ENCODE measurements at regions not wholly inside any gene's neighbourhood (a gene's known extent, or its start where the extent isn't known, plus 50 kb on each side); places are given as distances from the start of the nearest gene placed in this dataset.
"Not testable (repeated sequence)": the region's sequence is repeated elsewhere in the genome, so short reads cannot be mapped to it uniquely, and the experiment has no call there.

GRCh38 chr6:167208819-167209576 is 51.2 kb upstream of the GPR31 start:
- DNase-seq (ENCODE audit: extremely low read depth, low read depth, low spot score), result no peak

GRCh38 chr6:167209577-167209975 is 51.8 kb upstream of the GPR31 start:
- DNase-seq (ENCODE audit: extremely low read depth, low read depth, low spot score), result no peak

- no peak for DNase-seq (ENCODE audit: extremely low read depth, low read depth, low spot score)
Observed at GRCh38 chr6:167210375-167211294, 52.9 kb upstream of the GPR31 start.

GRCh38 chr6:167211295-167211648 is 53.5 kb upstream of the GPR31 start:
- no peak for DNase-seq (ENCODE audit: extremely low read depth, low read depth, low spot score)

GRCh38 chr6:167211881-167212712 is 54.3 kb upstream of the GPR31 start:
- DNase-seq (ENCODE audit: extremely low read depth, low read depth, low spot score), result no peak

- no peak for DNase-seq (ENCODE audit: extremely low read depth, low read depth, low spot score)
Observed at GRCh38 chr6:167212713-167213005, 54.9 kb upstream of the GPR31 start.

GRCh38 chr6:167214206-167214605 is 56.4 kb upstream of the GPR31 start:
- DNase-seq (ENCODE audit: extremely low read depth, low read depth, low spot score), result no peak

GRCh38 chr6:167215429-167216250 is 57.9 kb upstream of the GPR31 start:
- not testable (repeated sequence) for DNase-seq (ENCODE audit: extremely low read depth, low read depth, low spot score)

GRCh38 chr6:167216390-167217050 is 58.7 kb upstream of the GPR31 start:
- DNase-seq (ENCODE audit: extremely low read depth, low read depth, low spot score), result not testable (repeated sequence)

- DNase-seq (ENCODE audit: extremely low read depth, low read depth, low spot score), result not testable (repeated sequence)
Observed at GRCh38 chr6:167217073-167217472, 59.3 kb upstream of the GPR31 start.

GRCh38 chr6:167217951-167218759 is 60.4 kb upstream of the GPR31 start:
- not testable (repeated sequence) for DNase-seq (ENCODE audit: extremely low read depth, low read depth, low spot score)

GRCh38 chr6:167219079-167219478 is 61.3 kb upstream of the GPR31 start:
- DNase-seq (ENCODE audit: extremely low read depth, low read depth, low spot score), result not testable (repeated sequence)

- DNase-seq (ENCODE audit: extremely low read depth, low read depth, low spot score), result no peak
Observed at GRCh38 chr6:167219967-167220512, 62.3 kb upstream of the GPR31 start.

GRCh38 chr6:167221400-167222201 is 63.8 kb upstream of the GPR31 start:
- DNase-seq (ENCODE audit: extremely low read depth, low read depth, low spot score), result no peak

GRCh38 chr6:167225566-167226382 is 65.3 kb upstream of the UNC93A start:
- not testable (repeated sequence) for DNase-seq (ENCODE audit: extremely low read depth, low read depth, low spot score)

GRCh38 chr6:167226383-167226685 is 64.8 kb upstream of the UNC93A start:
- DNase-seq (ENCODE audit: extremely low read depth, low read depth, low spot score), result peak; percentile 33

- DNase-seq (ENCODE audit: extremely low read depth, low read depth, low spot score), result no peak
Observed at GRCh38 chr6:167226791-167227190, 64.3 kb upstream of the UNC93A start.
